Fibroblast of skin of right biceps (primary cell): ENCODE measurements at regions not wholly inside any gene's neighbourhood (a gene's known extent, or its start where the extent isn't known, plus 50 kb on each side); places are given as distances from the start of the nearest gene placed in this dataset.
"Not testable (repeated sequence)": the region's sequence is repeated elsewhere in the genome, so short reads cannot be mapped to it uniquely, and the experiment has no call there.

Experiments
- DNase-seq: peaks from one replicate; pipeline ENCODE4 v3.0.0-alpha.2; 2013

- no peak for DNase-seq
Measured at GRCh38 chr14:40452674-40453073, 1020.4 kb upstream of the FBXO33 start.

- DNase-seq, result no peak
Measured at GRCh38 chr14:40447017-40447416, 1014.8 kb upstream of the FBXO33 start.

GRCh38 chr14:40445020-40445419 is 1012.8 kb upstream of the FBXO33 start:
- DNase-seq, result no peak

DNA sequence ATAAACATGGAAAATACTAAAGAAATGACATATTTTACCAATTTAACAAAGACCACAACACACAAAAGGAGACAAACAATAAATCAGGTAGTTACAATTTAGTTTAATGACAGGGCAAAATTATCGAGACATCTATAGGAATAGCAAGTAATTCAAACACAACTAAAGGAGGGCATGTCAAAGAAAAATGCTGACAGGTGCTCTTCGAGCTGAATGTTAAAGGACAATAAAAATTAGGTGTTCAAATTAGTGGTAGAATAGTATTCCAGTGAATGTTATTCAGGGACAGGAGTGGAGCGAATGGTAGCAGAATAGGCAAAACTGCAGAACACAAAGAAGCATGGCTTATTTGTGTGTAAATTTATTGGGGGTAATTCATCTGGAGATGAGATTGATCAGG is 1004.3 kb upstream of the FBXO33 start:
- DNase-seq, result no peak

- DNase-seq, result peak; percentile 8
Measured at GRCh38 chr14:40417777-40418401, 985.7 kb upstream of the FBXO33 start.

DNA sequence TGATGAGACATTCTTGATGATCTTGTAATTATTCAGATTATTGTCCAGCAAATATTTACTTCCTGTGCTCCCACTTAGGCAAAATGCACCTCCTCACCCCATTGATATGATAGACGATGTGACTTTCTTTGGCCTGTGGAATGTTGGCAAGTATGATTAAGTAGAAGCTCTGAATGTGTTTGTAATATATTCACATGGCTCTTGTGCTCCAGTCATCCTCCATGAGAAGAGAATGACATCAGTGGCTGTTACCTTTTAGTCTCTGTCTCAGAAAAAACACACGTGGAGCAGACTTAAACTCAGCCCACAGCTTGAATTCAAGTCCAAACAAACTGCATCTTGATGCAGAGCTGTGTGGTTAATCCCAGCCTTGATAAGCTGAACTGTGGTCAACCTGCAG is 984.3 kb upstream of the FBXO33 start:
- no peak for DNase-seq

DNA sequence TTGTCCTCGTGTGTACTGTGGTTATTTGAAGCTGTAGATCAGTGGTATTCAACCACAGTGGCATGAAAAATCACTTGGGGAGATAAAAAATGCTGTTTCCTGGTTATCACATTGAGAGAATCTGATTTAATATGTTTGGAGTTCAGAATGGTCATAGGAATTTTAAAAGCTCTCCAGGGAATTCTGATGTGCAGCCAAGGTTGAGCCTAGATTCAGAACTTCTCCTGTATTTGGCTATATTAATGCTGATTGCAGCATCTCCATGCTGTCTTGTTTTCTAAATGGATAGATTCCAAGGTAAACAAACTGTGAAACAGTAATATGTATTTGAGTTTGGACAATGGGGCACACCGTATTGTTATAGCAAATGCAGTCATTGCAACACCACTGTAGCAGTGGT is 982.2 kb upstream of the FBXO33 start:
- peak; percentile 22 for DNase-seq

DNA sequence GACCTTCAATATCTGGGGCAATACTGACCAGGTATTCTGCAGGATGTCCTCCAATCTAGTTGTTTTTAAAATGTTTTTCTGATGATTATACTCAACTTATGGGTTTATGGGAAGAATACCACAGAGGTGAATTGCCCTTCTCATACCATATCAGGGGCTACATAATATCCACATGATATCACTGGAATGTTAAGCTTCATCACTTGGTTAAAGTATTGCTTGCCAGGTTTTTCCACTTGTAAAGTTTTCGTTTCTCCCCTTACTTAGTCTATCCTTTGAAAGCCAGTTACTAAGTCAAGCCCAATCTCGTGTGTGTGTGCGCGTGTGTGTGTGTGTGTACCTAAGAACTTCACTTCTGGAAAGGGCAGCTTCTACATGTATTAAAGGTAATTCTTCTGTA is 980.9 kb upstream of the FBXO33 start:
- peak; percentile 29 for DNase-seq

- DNase-seq, result no peak
Measured at GRCh38 chr14:40410708-40411107, 978.5 kb upstream of the FBXO33 start.

GRCh38 chr14:40402957-40403356 is 970.7 kb upstream of the FBXO33 start:
- peak; percentile 1 for DNase-seq

DNA sequence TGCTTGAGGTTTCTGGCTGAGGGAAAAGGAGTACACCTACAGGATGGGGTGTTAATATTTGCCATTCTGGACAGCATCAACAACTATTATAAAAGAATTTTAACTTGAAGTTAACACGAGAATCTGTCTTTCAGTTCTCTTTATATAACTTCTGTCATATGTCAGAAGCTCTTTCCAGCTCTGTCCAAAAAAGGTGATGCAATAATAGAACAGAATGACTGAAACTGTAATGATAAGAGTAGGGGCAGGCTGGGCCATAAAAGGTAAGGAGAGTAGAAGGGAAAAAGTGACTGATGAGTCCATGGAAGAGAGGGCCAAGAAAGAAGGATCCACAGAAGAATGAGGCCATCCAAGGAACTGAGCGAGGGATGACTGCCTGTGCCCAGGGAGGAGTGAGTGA is 966.7 kb upstream of the FBXO33 start:
- DNase-seq, result no peak

GRCh38 chr14:40394634-40395340 is 962.6 kb upstream of the FBXO33 start:
- no peak for DNase-seq

DNA sequence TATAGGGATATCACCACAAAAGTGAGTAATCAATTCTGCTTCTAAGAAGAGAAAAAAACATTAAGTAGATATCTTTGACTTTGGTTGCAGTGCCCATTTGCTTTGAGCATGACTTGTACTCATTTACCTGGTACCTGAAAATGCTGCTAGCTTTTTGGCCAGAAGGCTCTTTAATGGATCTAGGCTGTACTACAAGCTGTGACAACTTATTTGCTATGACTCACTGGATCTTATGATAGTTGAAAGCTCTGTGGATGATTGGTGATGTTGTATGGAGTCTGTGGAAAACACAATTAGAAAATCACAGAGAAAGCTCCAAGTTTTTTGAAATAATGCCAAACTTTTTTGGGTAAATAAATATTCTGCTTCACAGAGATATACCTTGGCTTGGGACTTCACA is 960.9 kb upstream of the FBXO33 start:
- DNase-seq, result no peak

DNA sequence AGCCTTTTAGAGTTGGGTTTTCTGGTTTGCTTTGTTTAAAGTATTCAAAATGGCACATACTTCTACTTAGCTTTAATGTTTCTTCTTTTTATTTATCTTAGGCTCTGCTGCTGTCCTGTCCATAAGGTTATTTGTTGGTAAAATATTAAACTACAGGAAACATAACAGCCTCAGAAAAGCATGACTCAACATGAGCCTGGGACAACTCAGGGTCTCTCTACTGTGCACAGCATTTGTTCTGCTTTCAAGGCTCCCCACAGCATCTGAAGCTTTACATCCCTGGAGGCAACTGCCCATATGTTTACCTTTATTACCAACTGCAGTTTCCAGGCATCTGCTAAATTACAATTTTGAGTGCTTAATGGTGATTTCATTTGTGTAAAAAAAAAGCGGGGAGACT is 954.2 kb upstream of the FBXO33 start:
- no peak for DNase-seq

GRCh38 chr14:40374221-40374620 is 942.0 kb upstream of the FBXO33 start:
- DNase-seq, result no peak

DNA sequence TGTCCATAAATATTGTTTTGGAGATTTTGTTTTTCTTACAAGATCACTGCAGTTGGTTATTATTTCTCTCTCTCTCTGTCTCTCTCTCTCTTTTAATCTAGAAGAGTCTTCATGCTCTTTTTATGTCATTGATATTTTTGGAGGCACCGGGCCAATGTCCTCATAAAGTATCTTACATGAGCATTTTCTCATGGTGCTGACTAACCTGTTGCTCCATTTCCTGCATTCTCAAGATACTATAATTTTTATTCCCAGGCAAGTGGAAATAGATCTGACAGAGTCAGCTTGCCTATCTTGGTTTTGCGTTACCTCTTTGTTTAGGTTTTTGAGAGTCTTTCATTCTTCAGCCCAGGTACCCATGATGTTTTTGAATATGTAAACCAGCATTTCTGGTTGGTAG is 938.8 kb upstream of the FBXO33 start:
- no peak for DNase-seq

DNA sequence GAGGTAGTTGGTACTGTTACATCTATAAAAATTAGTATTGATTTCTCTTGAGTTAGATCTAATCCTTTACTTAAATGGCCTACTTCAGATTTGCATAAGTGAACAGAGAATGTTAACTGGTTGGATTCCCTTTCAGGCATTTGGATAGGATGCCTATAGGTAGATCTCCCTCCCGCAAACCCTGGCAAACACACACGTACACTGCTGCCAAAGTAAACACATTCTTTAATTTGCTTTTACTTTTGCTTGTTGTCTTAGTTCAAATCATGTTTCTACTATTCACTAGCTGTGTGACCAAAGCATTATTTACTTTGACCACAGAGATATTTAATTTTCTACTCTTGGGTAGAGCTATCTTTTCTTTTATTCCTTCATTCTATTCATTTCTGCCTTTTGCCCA is 936.1 kb upstream of the FBXO33 start:
- no peak for DNase-seq

GRCh38 chr14:40367717-40368116 is 935.5 kb upstream of the FBXO33 start:
- no peak for DNase-seq

GRCh38 chr14:40365305-40365704 is 933.1 kb upstream of the FBXO33 start:
- DNase-seq, result no peak

GRCh38 chr14:40362856-40363255 is 930.6 kb upstream of the FBXO33 start:
- no peak for DNase-seq

- no peak for DNase-seq
Measured at GRCh38 chr14:40354754-40355153, 922.5 kb upstream of the FBXO33 start.

- not testable (repeated sequence) for DNase-seq
Measured at GRCh38 chr14:40348104-40348503, 915.9 kb upstream of the FBXO33 start.

GRCh38 chr14:40347675-40348074 is 915.4 kb upstream of the FBXO33 start:
- no peak for DNase-seq

DNA sequence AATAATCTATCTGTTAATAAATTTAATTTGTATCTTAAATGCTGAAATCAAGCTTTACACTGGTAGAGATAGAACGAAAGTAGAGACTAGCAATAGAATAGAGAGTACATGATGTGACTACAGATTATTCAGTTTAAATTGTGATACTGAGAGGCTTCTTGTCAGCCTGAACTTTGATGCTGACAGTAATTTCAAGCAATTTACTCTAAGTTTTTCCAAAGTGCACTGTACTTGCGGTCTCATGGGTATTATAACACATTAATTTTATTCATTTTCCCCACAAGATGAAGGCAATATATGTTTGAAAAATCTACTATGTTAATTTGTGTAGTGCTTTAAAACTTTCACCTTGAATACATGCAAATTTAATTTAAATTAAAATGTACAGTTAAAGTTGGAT is 914.0 kb upstream of the FBXO33 start:
- no peak for DNase-seq

DNA sequence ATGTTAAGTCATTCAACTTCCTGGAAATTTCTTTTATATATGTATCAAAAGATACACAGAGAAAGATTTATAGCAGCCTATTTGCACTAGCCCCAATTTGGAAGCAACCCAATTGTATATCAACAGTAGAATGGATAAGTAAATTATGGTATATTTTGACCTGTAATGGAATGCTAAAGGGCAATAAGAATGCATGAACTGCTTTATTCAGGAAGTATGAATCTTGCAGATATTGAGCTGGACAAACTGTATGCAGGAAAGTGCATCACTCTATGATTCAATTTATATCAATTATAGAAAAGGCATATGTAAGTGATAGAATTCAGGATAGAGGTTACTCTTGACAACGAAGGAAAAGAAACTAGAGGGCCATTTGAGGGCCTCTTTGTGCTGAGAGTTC is 913.1 kb upstream of the FBXO33 start:
- no peak for DNase-seq
